ENCODE measurements at regions not wholly inside any gene's neighbourhood (a gene's known extent, or its start where the extent isn't known, plus 50 kb on each side); places are given as distances from the start of the nearest gene placed in this dataset.

DNA sequence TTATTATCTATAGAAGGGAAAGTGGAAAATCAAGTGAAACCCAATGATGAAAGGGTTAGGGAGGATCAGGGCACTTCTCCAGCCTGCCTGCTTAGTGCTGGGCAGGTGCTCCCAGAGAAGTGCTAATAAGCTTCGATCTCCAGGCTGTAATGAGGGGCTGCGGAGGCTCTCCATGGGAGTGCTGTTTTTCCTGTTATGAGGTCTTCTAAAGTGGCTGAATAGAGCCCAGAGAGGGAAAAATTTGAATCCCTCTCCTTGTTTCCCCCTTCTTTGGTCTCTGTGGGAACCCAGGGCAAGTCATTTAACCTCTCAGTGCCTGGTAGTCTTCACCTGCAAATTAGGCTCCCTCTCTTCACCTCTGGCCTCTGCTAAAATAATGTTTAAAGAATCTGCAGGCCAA lies 351.7 kb upstream of the DCC start:
- no peak for TF ChIP-seq POLR2A (IDR thresholded peaks at IDR 0.05)
- TF ChIP-seq, protein P1, sequence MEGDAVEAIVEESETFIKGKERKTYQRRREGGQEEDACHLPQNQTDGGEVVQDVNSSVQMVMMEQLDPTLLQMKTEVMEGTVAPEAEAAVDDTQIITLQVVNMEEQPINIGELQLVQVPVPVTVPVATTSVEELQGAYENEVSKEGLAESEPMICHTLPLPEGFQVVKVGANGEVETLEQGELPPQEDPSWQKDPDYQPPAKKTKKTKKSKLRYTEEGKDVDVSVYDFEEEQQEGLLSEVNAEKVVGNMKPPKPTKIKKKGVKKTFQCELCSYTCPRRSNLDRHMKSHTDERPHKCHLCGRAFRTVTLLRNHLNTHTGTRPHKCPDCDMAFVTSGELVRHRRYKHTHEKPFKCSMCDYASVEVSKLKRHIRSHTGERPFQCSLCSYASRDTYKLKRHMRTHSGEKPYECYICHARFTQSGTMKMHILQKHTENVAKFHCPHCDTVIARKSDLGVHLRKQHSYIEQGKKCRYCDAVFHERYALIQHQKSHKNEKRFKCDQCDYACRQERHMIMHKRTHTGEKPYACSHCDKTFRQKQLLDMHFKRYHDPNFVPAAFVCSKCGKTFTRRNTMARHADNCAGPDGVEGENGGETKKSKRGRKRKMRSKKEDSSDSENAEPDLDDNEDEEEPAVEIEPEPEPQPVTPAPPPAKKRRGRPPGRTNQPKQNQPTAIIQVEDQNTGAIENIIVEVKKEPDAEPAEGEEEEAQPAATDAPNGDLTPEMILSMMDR (IDR thresholded peaks at IDR 0.05) = no peak

Measured in heart left ventricle (tissue), 13 donors.